Glutamatergic neuron (in vitro differentiated cells): ENCODE measurements at regions not wholly inside any gene's neighbourhood (a gene's known extent, or its start where the extent isn't known, plus 50 kb on each side); places are given as distances from the start of the nearest gene placed in this dataset.

Experiments
- DNase-seq: peaks from one replicate; pipeline ENCODE4 v3.0.0; 2022
- H3K27ac Mint-ChIP-seq: one replicate; pipeline ENCODE4 v1.8.0; 2020; ENCODE audit warnings: mild to moderate bottlenecking, mixed read lengths, inconsistent platforms; ENCODE audit not compliant: unreplicated experiment
- H3K27me3 Mint-ChIP-seq: one replicate; pipeline ENCODE4 v1.8.0; 2020; ENCODE audit warnings: mild to moderate bottlenecking, moderate library complexity, mixed read lengths, inconsistent platforms; ENCODE audit not compliant: unreplicated experiment
- H3K36me3 Mint-ChIP-seq: one replicate; pipeline ENCODE4 v1.8.0; 2020; ENCODE audit warnings: mild to moderate bottlenecking, mixed read lengths, inconsistent platforms; ENCODE audit not compliant: unreplicated experiment
- H3K4me1 Mint-ChIP-seq: one replicate; pipeline ENCODE4 v1.8.0; 2020; ENCODE audit warnings: mild to moderate bottlenecking, low read depth, mixed read lengths, inconsistent platforms; ENCODE audit not compliant: unreplicated experiment
- H3K4me3 Mint-ChIP-seq: one replicate; pipeline ENCODE4 v1.8.0; 2020; ENCODE audit warnings: mild to moderate bottlenecking, mixed read lengths, inconsistent platforms; ENCODE audit not compliant: unreplicated experiment
- H3K9me3 Mint-ChIP-seq: one replicate; pipeline ENCODE4 v1.8.0; 2020; ENCODE audit warnings: mild to moderate bottlenecking, moderate library complexity, mixed read lengths, inconsistent platforms; ENCODE audit not compliant: unreplicated experiment
- TF ChIP-seq, protein P1 (sequence below): fragments of 200-600 bp; sonication (generic); IDR thresholded peaks from one replicate; pipeline ENCODE4 v1.5.0; 2021; ENCODE audit not compliant: partially characterized antibody, unreplicated experiment

DNA sequence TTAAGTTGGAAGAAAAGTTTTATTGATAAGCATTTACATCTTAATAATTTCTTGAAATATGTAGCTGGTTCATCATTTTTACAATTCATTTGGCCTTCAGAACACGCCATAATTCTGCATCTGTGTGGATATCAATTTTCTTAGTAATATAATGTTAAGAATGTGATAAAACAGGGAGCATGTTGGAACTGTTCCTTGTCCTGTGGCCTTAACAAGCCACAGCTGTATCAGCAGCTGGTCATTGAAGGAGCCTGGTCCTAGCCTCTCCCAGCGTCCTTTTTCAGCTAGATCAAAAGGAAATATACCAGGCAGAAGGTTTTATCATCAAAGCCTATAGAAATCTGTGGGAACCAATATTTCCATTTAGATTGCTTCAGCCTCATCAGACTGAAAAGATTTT is 421.8 kb downstream of the SPRY2 start:
- peaks cover 8% of the 10 kb centered on the region for H3K9me3 Mint-ChIP-seq
- TF ChIP-seq, protein P1, sequence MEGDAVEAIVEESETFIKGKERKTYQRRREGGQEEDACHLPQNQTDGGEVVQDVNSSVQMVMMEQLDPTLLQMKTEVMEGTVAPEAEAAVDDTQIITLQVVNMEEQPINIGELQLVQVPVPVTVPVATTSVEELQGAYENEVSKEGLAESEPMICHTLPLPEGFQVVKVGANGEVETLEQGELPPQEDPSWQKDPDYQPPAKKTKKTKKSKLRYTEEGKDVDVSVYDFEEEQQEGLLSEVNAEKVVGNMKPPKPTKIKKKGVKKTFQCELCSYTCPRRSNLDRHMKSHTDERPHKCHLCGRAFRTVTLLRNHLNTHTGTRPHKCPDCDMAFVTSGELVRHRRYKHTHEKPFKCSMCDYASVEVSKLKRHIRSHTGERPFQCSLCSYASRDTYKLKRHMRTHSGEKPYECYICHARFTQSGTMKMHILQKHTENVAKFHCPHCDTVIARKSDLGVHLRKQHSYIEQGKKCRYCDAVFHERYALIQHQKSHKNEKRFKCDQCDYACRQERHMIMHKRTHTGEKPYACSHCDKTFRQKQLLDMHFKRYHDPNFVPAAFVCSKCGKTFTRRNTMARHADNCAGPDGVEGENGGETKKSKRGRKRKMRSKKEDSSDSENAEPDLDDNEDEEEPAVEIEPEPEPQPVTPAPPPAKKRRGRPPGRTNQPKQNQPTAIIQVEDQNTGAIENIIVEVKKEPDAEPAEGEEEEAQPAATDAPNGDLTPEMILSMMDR = no peak
- no peak overlapping the region for H3K27ac Mint-ChIP-seq
- no peak for DNase-seq
- H3K36me3 Mint-ChIP-seq = peaks cover 4% of the 10 kb centered on the region
- H3K27me3 Mint-ChIP-seq = no peaks in the 10 kb centered on the region
- H3K4me1 Mint-ChIP-seq = peaks cover 3% of the 10 kb centered on the region
- H3K4me3 Mint-ChIP-seq = no peak overlapping the region

DNA sequence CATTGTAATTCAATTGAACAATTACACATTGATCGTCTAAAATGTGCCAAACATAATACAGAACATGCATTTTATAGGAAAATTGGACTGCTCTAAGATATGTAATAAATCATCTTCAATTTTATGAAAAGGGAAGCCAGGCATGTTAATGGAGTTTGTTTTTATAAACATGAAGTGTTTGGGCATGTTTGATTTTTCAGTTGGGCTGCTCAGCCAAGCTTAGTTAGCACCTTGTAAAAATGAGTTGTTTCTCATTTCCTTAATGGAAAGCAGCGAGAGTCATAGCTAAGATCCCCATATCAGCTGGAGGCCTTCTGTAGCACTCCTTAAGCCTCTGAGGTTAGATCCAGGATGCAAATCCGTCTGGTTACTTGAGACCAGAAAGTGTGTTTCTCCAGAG is 422.3 kb downstream of the SPRY2 start:
- DNase-seq = no peak
- no peaks in the 10 kb centered on the region for H3K36me3 Mint-ChIP-seq
- H3K9me3 Mint-ChIP-seq = peaks cover 5% of the 10 kb centered on the region
- no peak overlapping the region for H3K27ac Mint-ChIP-seq
- no peaks in the 10 kb centered on the region for H3K27me3 Mint-ChIP-seq
- peaks cover 3% of the 10 kb centered on the region for H3K4me1 Mint-ChIP-seq
- TF ChIP-seq, protein P1 = no peak
- H3K4me3 Mint-ChIP-seq = no peak overlapping the region

DNA sequence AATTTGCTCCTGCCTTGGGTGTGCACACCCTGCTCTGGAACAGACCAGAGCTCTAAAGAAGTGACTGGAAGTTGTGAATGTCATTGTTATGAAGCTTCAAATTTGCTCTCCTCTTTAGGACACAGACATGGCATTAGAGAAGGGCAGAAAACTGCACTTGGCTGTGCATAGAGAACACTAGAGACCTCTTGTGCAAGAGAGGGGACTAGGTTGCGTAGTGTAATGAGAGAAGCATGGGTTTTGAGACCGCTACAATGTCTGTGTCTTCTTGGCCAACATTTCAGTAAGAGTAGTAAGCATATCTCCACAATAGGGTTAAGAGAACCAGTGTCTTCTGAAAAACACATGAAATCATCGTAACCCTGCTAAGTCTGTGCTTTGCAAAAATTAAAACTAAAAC is 423.3 kb downstream of the SPRY2 start:
- no peak for DNase-seq
- H3K27me3 Mint-ChIP-seq = no peaks in the 10 kb centered on the region
- H3K9me3 Mint-ChIP-seq = peaks cover 3% of the 10 kb centered on the region
- no peak overlapping the region for H3K27ac Mint-ChIP-seq
- TF ChIP-seq, protein P1 = no peak
- H3K36me3 Mint-ChIP-seq = no peaks in the 10 kb centered on the region
- H3K4me1 Mint-ChIP-seq = peaks cover 3% of the 10 kb centered on the region
- no peak overlapping the region for H3K4me3 Mint-ChIP-seq

DNA sequence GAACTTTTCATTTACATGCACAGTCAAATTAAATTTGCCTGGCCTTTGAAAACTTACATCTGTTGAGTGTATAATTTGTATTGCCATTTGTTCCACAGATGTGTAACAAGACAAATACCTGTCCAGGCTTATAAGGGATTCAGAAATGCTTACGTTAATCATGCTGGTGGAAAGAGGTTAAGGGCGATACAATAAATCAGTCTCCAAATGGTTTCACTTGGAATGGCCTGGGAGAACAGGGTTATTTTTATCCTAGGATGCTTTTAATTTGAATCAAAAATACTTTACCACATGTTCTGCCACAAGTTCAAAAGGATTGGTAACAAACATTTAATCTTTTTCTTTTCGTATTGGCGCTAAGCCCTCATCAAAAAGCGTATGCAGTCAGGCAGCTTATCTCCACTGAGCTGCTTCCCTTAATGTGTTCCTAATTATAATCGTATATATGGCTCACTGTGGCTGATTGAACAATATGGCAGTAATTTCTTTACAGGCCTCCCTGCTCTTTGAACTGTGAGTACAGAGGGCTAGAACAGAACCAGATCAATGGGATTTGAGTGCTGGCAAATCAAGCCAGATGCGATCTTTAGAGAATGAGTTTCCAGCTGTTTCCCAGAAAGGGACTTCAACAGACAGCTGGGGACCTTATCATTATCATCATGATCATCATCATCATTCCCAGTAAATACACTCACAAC is 425.7 kb downstream of the SPRY2 start:
- TF ChIP-seq, protein P1 = no peak
- DNase-seq = no peak
- no peaks in the 10 kb centered on the region for H3K36me3 Mint-ChIP-seq
- peaks cover 3% of the 10 kb centered on the region for H3K4me1 Mint-ChIP-seq
- H3K9me3 Mint-ChIP-seq = peaks cover under 1% of the 10 kb centered on the region
- no peak overlapping the region for H3K4me3 Mint-ChIP-seq
- H3K27ac Mint-ChIP-seq = no peak overlapping the region
- H3K27me3 Mint-ChIP-seq = no peaks in the 10 kb centered on the region

DNA sequence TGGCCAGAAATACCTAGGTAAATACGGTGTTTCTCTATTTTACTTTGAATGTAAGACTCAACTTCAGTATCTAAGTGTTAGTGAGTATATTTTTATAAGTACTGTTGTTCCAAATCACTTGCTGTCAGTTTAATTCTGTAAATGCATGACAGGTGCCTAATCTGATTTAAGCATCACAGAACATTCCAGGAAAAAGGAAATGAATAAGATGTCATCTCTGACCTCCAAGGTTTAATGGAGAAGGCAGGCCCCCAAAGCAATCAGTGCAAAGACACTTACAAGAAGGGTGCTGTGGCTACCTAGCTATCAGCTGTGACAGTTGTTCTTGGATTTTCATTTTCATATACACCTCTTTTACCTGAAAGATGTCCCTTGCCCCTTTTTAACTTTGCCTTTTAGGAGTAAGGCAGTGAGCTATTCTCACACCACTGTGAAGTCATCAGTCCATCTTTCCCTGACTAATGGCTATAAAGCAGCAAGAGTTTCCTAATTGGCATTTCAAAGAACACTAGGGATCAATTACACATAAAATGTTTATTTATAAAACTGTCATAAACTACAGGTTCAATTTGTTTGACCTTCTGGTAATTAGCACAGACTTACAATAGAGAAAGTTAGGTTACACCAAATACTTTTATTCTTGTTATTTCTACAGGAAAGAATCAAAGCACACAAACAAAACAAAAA is 427.6 kb downstream of the SPRY2 start:
- H3K9me3 Mint-ChIP-seq = no peaks in the 10 kb centered on the region
- DNase-seq = no peak
- H3K4me3 Mint-ChIP-seq = no peak overlapping the region
- H3K27ac Mint-ChIP-seq = no peak overlapping the region
- H3K4me1 Mint-ChIP-seq = peaks cover 3% of the 10 kb centered on the region
- TF ChIP-seq, protein P1 = no peak
- H3K36me3 Mint-ChIP-seq = no peaks in the 10 kb centered on the region
- no peaks in the 10 kb centered on the region for H3K27me3 Mint-ChIP-seq
